C1 segment of cervical spinal cord (tissue), 14 donors: ENCODE measurements at regions not wholly inside any gene's neighbourhood (a gene's known extent, or its start where the extent isn't known, plus 50 kb on each side); places are given as distances from the start of the nearest gene placed in this dataset.
A peak's percentile ranks its signal among the peaks of the same experiment; 100 is the strongest.

Experiments
- DNase-seq, 14 donors: peaks; one replicate each; lab custom pipeline; 2025; lab: John Stamatoyannopoulos, UW

GRCh38 chr15:36458411-36458810 is 121.0 kb upstream of the CDIN1 start:
- no peak for DNase-seq

GRCh38 chr15:36465304-36465703 is 114.1 kb upstream of the CDIN1 start:
- no peak for DNase-seq

GRCh38 chr15:36468746-36469145 is 110.7 kb upstream of the CDIN1 start:
- no peak for DNase-seq

GRCh38 chr15:36469311-36469966 is 110.0 kb upstream of the CDIN1 start:
- DNase-seq, result no peak

GRCh38 chr15:36472672-36473071 is 106.8 kb upstream of the CDIN1 start:
- no peak for DNase-seq

GRCh38 chr15:36478561-36478960 is 100.9 kb upstream of the CDIN1 start:
- DNase-seq, result no peak

GRCh38 chr15:36479200-36479896 is 100.1 kb upstream of the CDIN1 start:
- no peak for DNase-seq

- DNase-seq, result no peak
Observed at GRCh38 chr15:36481156-36481555, 98.3 kb upstream of the CDIN1 start.

GRCh38 chr15:36483409-36483808 is 96.0 kb upstream of the CDIN1 start:
- no peak for DNase-seq

- no peak for DNase-seq
Observed at GRCh38 chr15:36484038-36484778, 95.2 kb upstream of the CDIN1 start.

- no peak for DNase-seq
Observed at GRCh38 chr15:36491912-36492311, 87.5 kb upstream of the CDIN1 start.

GRCh38 chr15:36495456-36495991 is 83.9 kb upstream of the CDIN1 start:
- DNase-seq, result no peak

- no peak for DNase-seq
Observed at GRCh38 chr15:36497901-36498300, 81.5 kb upstream of the CDIN1 start.

- DNase-seq, result no peak
Observed at GRCh38 chr15:36498401-36498800, 81.0 kb upstream of the CDIN1 start.

- no peak for DNase-seq
Observed at GRCh38 chr15:36498916-36499315, 80.5 kb upstream of the CDIN1 start.

- no peak for DNase-seq
Observed at GRCh38 chr15:36499412-36500389, 79.7 kb upstream of the CDIN1 start.

- peak in 10 of 14 donors; percentile 0 to 21 (median 8) for DNase-seq
Observed at GRCh38 chr15:36501063-36501678, 78.3 kb upstream of the CDIN1 start.

- no peak for DNase-seq
Observed at GRCh38 chr15:36502509-36502908, 76.9 kb upstream of the CDIN1 start.

- no peak for DNase-seq
Observed at GRCh38 chr15:36506733-36507356, 72.6 kb upstream of the CDIN1 start.

- DNase-seq, result no peak
Observed at GRCh38 chr15:36507458-36507857, 72.0 kb upstream of the CDIN1 start.
